PC-3 (cell line): ENCODE measurements at regions not wholly inside any gene's neighbourhood (a gene's known extent, or its start where the extent isn't known, plus 50 kb on each side); places are given as distances from the start of the nearest gene placed in this dataset.

ENCODE experiments used
- ATAC-seq: fragments of 200-7000 bp; cut with Tn5 transposase; 2 replicates; pipeline ENCODE4 v1.9.1; 2020; ENCODE audit warnings: mild to moderate bottlenecking, moderate library complexity
- BruUV-seq: library from RNA; stranded (reverse); fragments of 400-500 nt; replicated peaks from 2 replicates; lab custom pipeline; 2021; lab: Mats Ljungman, UMichigan
- CTCF ChIA-PET: fragments of 300-600 bp; sonication (Branson Sonifier 250); formaldehyde crosslinking; loops from one replicate; lab custom pipeline; 2022; ENCODE audit warnings: antibody characterized with exemption; lab: Charles Lee
- POLR2A ChIA-PET: fragments of 300-600 bp; sonication (Branson Sonifier 250); formaldehyde crosslinking; loops from one replicate; lab custom pipeline; 2022; ENCODE audit warnings: antibody characterized with exemption; ENCODE audit not compliant: unreplicated experiment; lab: Charles Lee
- DNase-seq: peaks from one replicate; pipeline ENCODE4 v3.0.0-alpha.2; 2015
- H2AFZ ChIP-seq: fragments of 300-600 bp; sonication (generic); 2 replicates; pipeline ENCODE4 v1.6.0; 2016; ENCODE audit warnings: antibody characterized with exemption, low read length
- H3F3A ChIP-seq: fragments of 300-600 bp; sonication (generic); one replicate; pipeline ENCODE4 v1.6.0; 2017; ENCODE audit warnings: antibody characterized with exemption, low read length, control low read depth, mild to moderate bottlenecking; ENCODE audit not compliant: unreplicated experiment
- H3K27ac ChIP-seq: fragments of 300-600 bp; sonication (generic); 2 replicates; pipeline ENCODE4 v1.5.1; 2016; ENCODE audit warnings: mild to moderate bottlenecking, low read length
- H3K27me3 ChIP-seq: fragments of 300-600 bp; sonication (generic); 2 replicates; pipeline ENCODE4 v1.6.1; 2016; ENCODE audit warnings: low read length, mixed read lengths
- H3K36me3 ChIP-seq: fragments of 300-600 bp; sonication (generic); 2 replicates; pipeline ENCODE4 v1.6.1; 2016; ENCODE audit warnings: low read depth, mixed run types, low read length, mixed read lengths
- H3K4me1 ChIP-seq: fragments of 300-600 bp; sonication (generic); 2 replicates; pipeline ENCODE4 v1.5.1; 2016; ENCODE audit warnings: low read length; ENCODE audit not compliant: insufficient read depth
- H3K4me2 ChIP-seq: fragments of 300-600 bp; sonication (generic); 2 replicates; pipeline ENCODE4 v1.6.0; 2016; ENCODE audit warnings: low read length
- H3K4me3 ChIP-seq: fragments of 300-600 bp; sonication (generic); 2 replicates; pipeline ENCODE4 v1.5.1; 2016; ENCODE audit warnings: mild to moderate bottlenecking, low read length, mixed read lengths
- H3K79me2 ChIP-seq: fragments of 300-600 bp; sonication (generic); 2 replicates; pipeline ENCODE4 v1.6.1; 2017; ENCODE audit warnings: low read length, mixed read lengths
- H3K9ac ChIP-seq: fragments of 300-600 bp; sonication (generic); 2 replicates; pipeline ENCODE4 v1.6.0; 2016; ENCODE audit warnings: mild to moderate bottlenecking, low read length
- H3K9me2 ChIP-seq: fragments of 300-600 bp; sonication (generic); replicated peaks from 2 replicates; pipeline ENCODE4 v1.6.1; 2016; ENCODE audit warnings: mixed run types, low read length, mixed read lengths
- H3K9me3 ChIP-seq: fragments of 300-600 bp; sonication (generic); 2 replicates; pipeline ENCODE4 v1.6.1; 2016; ENCODE audit warnings: low read length, mixed read lengths
- H4K20me1 ChIP-seq: fragments of 300-600 bp; sonication (generic); 2 replicates; pipeline ENCODE4 v1.6.1; 2016; ENCODE audit warnings: low read length, mixed read lengths
- EZH2 ChIP-seq: fragments of 300-600 bp; sonication (generic); IDR thresholded peaks from one replicate; pipeline ENCODE4 v1.6.1; 2017; ENCODE audit warnings: antibody characterized with exemption, mild to moderate bottlenecking, low read length; ENCODE audit not compliant: unreplicated experiment
- EZH2phosphoT487 ChIP-seq: fragments of 300-600 bp; sonication (generic); IDR thresholded peaks from 2 replicates; pipeline ENCODE4 v1.6.1; 2018; ENCODE audit warnings: mild to moderate bottlenecking, antibody characterized with exemption, low read length, borderline replicate concordance
- intact Hi-C: fragments of 100-400 bp; cut with micrococcal nuclease; formaldehyde crosslinking; loops from 2 replicates; pipeline ENCODE4 v1.9.0; 2023
- TF ChIP-seq, protein P1 (sequence below): fragments of 300-600 bp; sonication (generic); conservative IDR thresholded peaks from 2 replicates; pipeline ENCODE4 v1.5.1; 2017; ENCODE audit warnings: antibody characterized with exemption, low read depth, mild to moderate bottlenecking, low read length

DNA sequence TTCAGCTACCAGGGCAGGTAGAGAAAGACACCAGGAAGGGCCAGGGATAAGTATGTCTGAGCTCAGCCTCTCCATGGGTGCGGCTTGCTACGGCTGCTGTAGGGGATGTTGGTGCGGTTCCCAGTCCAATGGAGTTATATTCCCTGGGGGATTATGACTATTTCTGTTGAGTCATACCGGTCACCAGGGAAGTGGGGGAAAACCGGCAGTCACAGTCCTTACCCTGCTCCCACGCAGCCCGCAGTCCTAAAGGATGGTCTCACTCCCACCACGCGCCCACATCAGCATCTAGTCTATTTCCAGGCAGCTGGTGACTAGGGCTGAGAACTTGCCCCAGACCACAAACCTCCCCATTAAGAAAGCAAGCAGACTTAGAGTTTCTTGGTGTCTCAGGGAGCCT, 191.6 kb downstream of the VEGFC start:
- TF ChIP-seq EZH2phosphoT487, result no peak
- no peak for TF ChIP-seq EZH2
- TF ChIP-seq, protein P1, sequence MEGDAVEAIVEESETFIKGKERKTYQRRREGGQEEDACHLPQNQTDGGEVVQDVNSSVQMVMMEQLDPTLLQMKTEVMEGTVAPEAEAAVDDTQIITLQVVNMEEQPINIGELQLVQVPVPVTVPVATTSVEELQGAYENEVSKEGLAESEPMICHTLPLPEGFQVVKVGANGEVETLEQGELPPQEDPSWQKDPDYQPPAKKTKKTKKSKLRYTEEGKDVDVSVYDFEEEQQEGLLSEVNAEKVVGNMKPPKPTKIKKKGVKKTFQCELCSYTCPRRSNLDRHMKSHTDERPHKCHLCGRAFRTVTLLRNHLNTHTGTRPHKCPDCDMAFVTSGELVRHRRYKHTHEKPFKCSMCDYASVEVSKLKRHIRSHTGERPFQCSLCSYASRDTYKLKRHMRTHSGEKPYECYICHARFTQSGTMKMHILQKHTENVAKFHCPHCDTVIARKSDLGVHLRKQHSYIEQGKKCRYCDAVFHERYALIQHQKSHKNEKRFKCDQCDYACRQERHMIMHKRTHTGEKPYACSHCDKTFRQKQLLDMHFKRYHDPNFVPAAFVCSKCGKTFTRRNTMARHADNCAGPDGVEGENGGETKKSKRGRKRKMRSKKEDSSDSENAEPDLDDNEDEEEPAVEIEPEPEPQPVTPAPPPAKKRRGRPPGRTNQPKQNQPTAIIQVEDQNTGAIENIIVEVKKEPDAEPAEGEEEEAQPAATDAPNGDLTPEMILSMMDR, result no peak
- Histone ChIP-seq H3K27me3 (no peaks in the 10 kb centered on the region), H3K36me3 (no peaks in the 10 kb centered on the region), H3F3A (no peaks in the 10 kb centered on the region), H3K4me1 (no peaks in the 10 kb centered on the region), H3K79me2 (no peaks in the 10 kb centered on the region), H3K9me2 (no peaks in the 10 kb centered on the region), H3K4me3 (no peak overlapping the region), H4K20me1 (no peaks in the 10 kb centered on the region), H3K27ac (no peak overlapping the region), H2AFZ (no peak overlapping the region), H3K9me3 (no peaks in the 10 kb centered on the region), H3K9ac (no peak overlapping the region), H3K4me2 (no peak overlapping the region)
- ChIA-PET POLR2A (no interaction called here), CTCF (no interaction called here)
- DNase-seq (no peak), ATAC-seq (no peak)
- no TSS peak for BruUV-seq
- intact Hi-C loops, result no loop called here

DNA sequence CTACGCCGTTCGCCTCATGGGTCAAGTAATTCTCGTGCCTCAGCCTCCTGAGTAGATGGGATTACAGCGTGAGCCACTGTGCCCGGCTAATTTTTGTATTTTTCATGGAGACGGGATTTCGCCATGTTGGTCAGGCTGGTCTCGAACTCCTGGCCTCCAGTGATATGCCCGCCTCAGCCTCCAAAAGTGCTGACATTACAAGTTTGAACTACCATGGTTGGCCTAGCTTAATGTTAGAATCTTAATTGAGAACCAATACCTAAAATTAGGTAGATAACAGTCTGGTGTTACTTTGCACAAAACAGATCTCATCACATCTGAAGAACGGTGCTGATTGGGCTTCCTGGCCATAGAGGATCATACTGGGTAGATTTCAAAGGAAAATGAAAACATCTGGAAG, 184.9 kb downstream of the VEGFC start:
- H3F3A ChIP-seq, result no peaks in the 10 kb centered on the region
- no peaks in the 10 kb centered on the region for H3K79me2 ChIP-seq
- no peaks in the 10 kb centered on the region for H3K36me3 ChIP-seq
- no peaks in the 10 kb centered on the region for H3K4me1 ChIP-seq
- DNase-seq, result no peak
- H3K9ac ChIP-seq, result no peak overlapping the region
- no peaks in the 10 kb centered on the region for H4K20me1 ChIP-seq
- no peak for TF ChIP-seq EZH2phosphoT487
- TF ChIP-seq, protein P1, result no peak
- no peak for TF ChIP-seq EZH2
- intact Hi-C loops, result no loop called here
- H3K27me3 ChIP-seq, result no peaks in the 10 kb centered on the region
- no peaks in the 10 kb centered on the region for H3K9me2 ChIP-seq
- H3K27ac ChIP-seq, result no peak overlapping the region
- ATAC-seq, result no peak
- H3K9me3 ChIP-seq, result no peaks in the 10 kb centered on the region
- POLR2A ChIA-PET, result no interaction called here
- no peak overlapping the region for H2AFZ ChIP-seq
- no TSS peak for BruUV-seq
- CTCF ChIA-PET, result no interaction called here
- no peak overlapping the region for H3K4me2 ChIP-seq
- no peak overlapping the region for H3K4me3 ChIP-seq

DNA sequence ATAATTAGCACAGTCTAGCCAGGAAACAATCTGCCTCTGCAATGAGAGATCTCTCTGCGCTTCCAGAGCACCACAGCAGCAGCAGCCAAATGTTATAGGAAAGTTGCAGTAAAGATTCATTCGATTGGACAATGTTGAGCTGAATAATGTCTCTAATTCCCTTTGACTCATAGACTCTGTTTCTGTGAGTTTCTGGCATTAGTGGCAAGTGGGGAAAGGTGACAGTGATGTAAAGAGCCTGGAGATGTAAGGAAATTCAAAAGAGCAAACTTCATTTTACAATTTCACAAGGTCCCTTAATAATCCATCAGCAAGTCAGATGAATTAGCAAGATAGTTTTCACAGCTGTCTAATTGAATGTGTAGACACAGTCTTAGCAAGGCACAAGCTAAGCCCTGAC, 184.4 kb downstream of the VEGFC start:
- intact Hi-C loops, result no loop called here
- ATAC-seq (no peak), DNase-seq (no peak)
- Histone ChIP-seq H3K79me2 (no peaks in the 10 kb centered on the region), H3K9me2 (no peaks in the 10 kb centered on the region), H3K4me3 (no peak overlapping the region), H2AFZ (no peak overlapping the region), H3K27me3 (no peaks in the 10 kb centered on the region), H3K4me1 (no peaks in the 10 kb centered on the region), H3K9me3 (no peaks in the 10 kb centered on the region), H3F3A (no peaks in the 10 kb centered on the region), H3K4me2 (no peak overlapping the region), H4K20me1 (no peaks in the 10 kb centered on the region), H3K9ac (no peak overlapping the region), H3K27ac (no peak overlapping the region), H3K36me3 (no peaks in the 10 kb centered on the region)
- POLR2A ChIA-PET, result no interaction called here
- TF ChIP-seq EZH2 (no peak), EZH2phosphoT487 (no peak)
- TF ChIP-seq, protein P1, result no peak
- CTCF ChIA-PET, result no interaction called here
- BruUV-seq, result no TSS peak
